ENCODE measurements at regions not wholly inside any gene's neighbourhood (a gene's known extent, or its start where the extent isn't known, plus 50 kb on each side); places are given as distances from the start of the nearest gene placed in this dataset.

DNA sequence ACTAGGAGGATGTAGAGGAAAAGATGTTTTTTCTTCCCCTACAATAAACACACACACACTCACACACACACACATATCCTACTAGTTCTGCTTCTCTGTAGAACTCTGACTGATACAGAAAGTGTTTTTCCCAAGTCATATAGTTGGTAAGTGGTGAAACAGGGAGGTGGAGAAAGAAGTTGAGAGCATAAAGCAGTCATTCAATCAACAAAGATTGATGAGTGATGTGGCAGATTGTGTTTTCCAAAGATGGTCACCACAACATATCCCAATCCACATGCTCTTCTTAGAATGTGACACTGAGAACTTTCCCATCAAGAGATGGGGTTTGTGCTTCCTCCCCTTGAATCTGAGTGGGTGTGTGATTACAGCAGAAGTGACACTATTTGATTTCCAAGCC lies 123.4 kb upstream of the ATP6AP2 start:
- Mint-ChIP-seq H3K4me1 (no peaks in the 10 kb centered on the region), H3K27ac (no peak overlapping the region), H3K9me3 (peaks cover 58% of the 10 kb centered on the region), H3K27me3 (ENCODE audit: insufficient read depth) (peaks cover 2% of the 10 kb centered on the region), H3K36me3 (ENCODE audit: low read depth) (no peaks in the 10 kb centered on the region), H3K4me3 (no peak overlapping the region)
- Histone ChIP-seq H3K36me3 (ENCODE audit: control insufficient read depth, insufficient read depth, low read length) (no peaks in the 10 kb centered on the region), H3K9ac (ENCODE audit: extremely low read depth, low read length, poor library complexity, severe bottlenecking) (no peak overlapping the region), H3K4me1 (ENCODE audit: control insufficient read depth, insufficient read depth, low read length) (no peaks in the 10 kb centered on the region), H3K4me3 (ENCODE audit: low read length) (no peak overlapping the region), H3K27me3 (ENCODE audit: control insufficient read depth, insufficient read depth, low read length, poor library complexity, severe bottlenecking) (no peaks in the 10 kb centered on the region), H3K27ac (ENCODE audit: low read depth, low read length) (no peak overlapping the region), H3K9me3 (ENCODE audit: control insufficient read depth, low read length) (no peaks in the 10 kb centered on the region)
- TF ChIP-seq, protein P1, sequence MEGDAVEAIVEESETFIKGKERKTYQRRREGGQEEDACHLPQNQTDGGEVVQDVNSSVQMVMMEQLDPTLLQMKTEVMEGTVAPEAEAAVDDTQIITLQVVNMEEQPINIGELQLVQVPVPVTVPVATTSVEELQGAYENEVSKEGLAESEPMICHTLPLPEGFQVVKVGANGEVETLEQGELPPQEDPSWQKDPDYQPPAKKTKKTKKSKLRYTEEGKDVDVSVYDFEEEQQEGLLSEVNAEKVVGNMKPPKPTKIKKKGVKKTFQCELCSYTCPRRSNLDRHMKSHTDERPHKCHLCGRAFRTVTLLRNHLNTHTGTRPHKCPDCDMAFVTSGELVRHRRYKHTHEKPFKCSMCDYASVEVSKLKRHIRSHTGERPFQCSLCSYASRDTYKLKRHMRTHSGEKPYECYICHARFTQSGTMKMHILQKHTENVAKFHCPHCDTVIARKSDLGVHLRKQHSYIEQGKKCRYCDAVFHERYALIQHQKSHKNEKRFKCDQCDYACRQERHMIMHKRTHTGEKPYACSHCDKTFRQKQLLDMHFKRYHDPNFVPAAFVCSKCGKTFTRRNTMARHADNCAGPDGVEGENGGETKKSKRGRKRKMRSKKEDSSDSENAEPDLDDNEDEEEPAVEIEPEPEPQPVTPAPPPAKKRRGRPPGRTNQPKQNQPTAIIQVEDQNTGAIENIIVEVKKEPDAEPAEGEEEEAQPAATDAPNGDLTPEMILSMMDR (conservative IDR thresholded peaks at IDR 0.05), result no peak
- no peak for DNase-seq

DNA sequence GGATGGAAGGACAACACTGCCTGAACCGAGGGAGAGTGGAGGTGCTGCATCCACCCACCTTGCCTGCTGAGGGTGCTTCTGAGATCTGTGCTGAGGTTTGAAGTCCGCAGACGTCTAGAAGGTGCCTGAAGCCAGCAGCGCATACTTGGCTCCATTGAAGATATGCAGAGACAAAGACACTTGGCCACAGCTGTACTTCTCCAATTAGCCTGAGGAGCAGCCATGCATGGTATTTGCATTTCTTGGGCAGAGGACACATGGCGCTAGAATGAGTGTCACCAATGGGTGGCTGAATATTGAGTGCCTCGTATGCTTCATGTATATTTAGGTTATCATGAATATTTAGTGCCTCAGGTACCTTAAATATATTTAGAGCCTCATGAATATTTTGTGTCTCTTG lies 128.7 kb upstream of the ATP6AP2 start:
- no peak overlapping the region for H3K4me3 ChIP-seq (ENCODE audit: low read length)
- Mint-ChIP-seq H3K4me3 (no peak overlapping the region), H3K4me1 (peaks cover 9% of the 10 kb centered on the region)

DNA sequence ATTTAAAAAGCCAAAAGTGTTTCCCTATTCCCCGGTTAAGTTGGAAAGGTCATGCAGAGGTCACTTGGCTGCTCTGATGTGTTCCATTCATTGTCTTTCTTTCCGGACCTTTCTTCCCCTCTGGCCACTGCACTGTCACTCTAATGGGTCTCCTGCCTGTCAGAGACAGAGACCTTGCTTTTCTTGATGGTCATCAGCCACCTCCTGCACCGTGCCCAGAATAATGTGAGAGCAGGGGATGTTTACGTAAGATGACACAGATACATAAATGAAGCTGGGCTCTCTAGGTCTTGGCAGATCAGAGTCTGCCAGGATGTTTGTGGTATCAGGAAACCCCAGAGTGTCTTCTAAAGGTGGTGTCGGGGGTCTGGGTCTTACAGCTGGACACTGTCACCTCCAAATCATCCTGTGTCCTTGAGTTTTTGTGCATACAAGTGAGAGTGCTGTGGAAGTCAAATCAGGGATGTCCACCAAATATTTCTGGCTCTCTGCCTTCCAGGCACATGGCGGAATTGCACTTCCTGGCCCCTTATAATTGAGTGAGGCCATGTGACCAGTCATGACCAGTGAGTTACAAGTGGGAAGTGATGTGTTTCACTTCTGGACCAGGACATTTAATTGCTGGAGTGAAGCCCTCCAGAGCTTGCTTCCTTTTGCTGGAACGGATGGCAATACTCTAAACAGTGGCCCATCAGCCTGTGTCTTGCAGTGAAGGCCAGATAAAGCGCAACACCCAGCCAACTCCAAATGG lies 130.6 kb upstream of the ATP6AP2 start:
- Histone ChIP-seq H3K9ac (ENCODE audit: extremely low read depth, low read length, poor library complexity, severe bottlenecking) (no peak overlapping the region), H3K27me3 (ENCODE audit: control insufficient read depth, insufficient read depth, low read length, poor library complexity, severe bottlenecking) (no peaks in the 10 kb centered on the region), H3K4me1 (ENCODE audit: control insufficient read depth, insufficient read depth, low read length) (no peaks in the 10 kb centered on the region), H3K4me3 (ENCODE audit: low read length) (no peak overlapping the region), H3K36me3 (ENCODE audit: control insufficient read depth, insufficient read depth, low read length) (no peaks in the 10 kb centered on the region), H3K27ac (ENCODE audit: low read depth, low read length) (no peak overlapping the region), H3K9me3 (ENCODE audit: control insufficient read depth, low read length) (no peaks in the 10 kb centered on the region)
- DNase-seq, result no peak
- Mint-ChIP-seq H3K4me1 (peaks cover 10% of the 10 kb centered on the region), H3K27ac (no peak overlapping the region), H3K4me3 (no peak overlapping the region), H3K27me3 (ENCODE audit: insufficient read depth) (no peaks in the 10 kb centered on the region), H3K36me3 (ENCODE audit: low read depth) (no peaks in the 10 kb centered on the region), H3K9me3 (peaks cover 47% of the 10 kb centered on the region)
- TF ChIP-seq, protein P1 (conservative IDR thresholded peaks at IDR 0.05), result no peak
- 67 to 90% methylated on average over 1 to 8 of the region's 8 CpGs for WGBS, 2 experiments (ENCODE audit: insufficient coverage in 1 of 2, insufficient read length in 1 of 2)

More for the DNA sequence above, 128.7 kb upstream of the ATP6AP2 start:
- 92 to 93% methylated on average over 3 to 6 of the region's 6 CpGs for WGBS, 2 experiments (ENCODE audit: insufficient coverage in 1 of 2, insufficient read length in 1 of 2)
- Histone ChIP-seq H3K27ac (ENCODE audit: low read depth, low read length) (no peak overlapping the region), H3K9ac (ENCODE audit: extremely low read depth, low read length, poor library complexity, severe bottlenecking) (no peak overlapping the region), H3K9me3 (ENCODE audit: control insufficient read depth, low read length) (no peaks in the 10 kb centered on the region), H3K36me3 (ENCODE audit: control insufficient read depth, insufficient read depth, low read length) (no peaks in the 10 kb centered on the region), H3K27me3 (ENCODE audit: control insufficient read depth, insufficient read depth, low read length, poor library complexity, severe bottlenecking) (no peaks in the 10 kb centered on the region), H3K4me1 (ENCODE audit: control insufficient read depth, insufficient read depth, low read length) (no peaks in the 10 kb centered on the region)
- TF ChIP-seq, protein P1 (conservative IDR thresholded peaks at IDR 0.05), result no peak
- no peaks in the 10 kb centered on the region for H3K27me3 Mint-ChIP-seq (ENCODE audit: insufficient read depth)
- no peak overlapping the region for H3K27ac Mint-ChIP-seq
- peaks cover 58% of the 10 kb centered on the region for H3K9me3 Mint-ChIP-seq
- DNase-seq, result no peak
- H3K36me3 Mint-ChIP-seq (ENCODE audit: low read depth), result no peaks in the 10 kb centered on the region

All from endodermal cell (in vitro differentiated cells).